GM21423 (cell line): ENCODE measurements at regions not wholly inside any gene's neighbourhood (a gene's known extent, or its start where the extent isn't known, plus 50 kb on each side); places are given as distances from the start of the nearest gene placed in this dataset.
"Not testable (repeated sequence)": the region's sequence is repeated elsewhere in the genome, so short reads cannot be mapped to it uniquely, and the experiment has no call there.

Source experiments
- ATAC-seq: cut with Tn5 transposase; IDR thresholded peaks from one replicate; pipeline ENCODE4 v1.9.1; 2021; ENCODE audit warnings: mild to moderate bottlenecking, moderate library complexity; ENCODE audit not compliant: unreplicated experiment

- ATAC-seq = no peak
Observed at GRCh38 chr7:14974688-14975087, 72.1 kb upstream of the DGKB start.

GRCh38 chr7:14973712-14974428, 71.3 kb upstream of the DGKB start:
- peak; percentile 70 for ATAC-seq

- ATAC-seq = not testable (repeated sequence)
Observed at GRCh38 chr7:14971678-14972077, 69.1 kb upstream of the DGKB start.

GRCh38 chr7:14967376-14967775, 64.8 kb upstream of the DGKB start:
- not testable (repeated sequence) for ATAC-seq

- no peak for ATAC-seq
Observed at GRCh38 chr7:14962778-14963177, 60.2 kb upstream of the DGKB start.

GRCh38 chr7:14960721-14961120, 58.2 kb upstream of the DGKB start:
- no peak for ATAC-seq

GRCh38 chr7:14959339-14959738, 56.8 kb upstream of the DGKB start:
- no peak for ATAC-seq

- ATAC-seq = no peak
Observed at GRCh38 chr7:14954035-14954434, 51.5 kb upstream of the DGKB start.
